ENCODE measurements at regions not wholly inside any gene's neighbourhood (a gene's known extent, or its start where the extent isn't known, plus 50 kb on each side); places are given as distances from the start of the nearest gene placed in this dataset.

DNA sequence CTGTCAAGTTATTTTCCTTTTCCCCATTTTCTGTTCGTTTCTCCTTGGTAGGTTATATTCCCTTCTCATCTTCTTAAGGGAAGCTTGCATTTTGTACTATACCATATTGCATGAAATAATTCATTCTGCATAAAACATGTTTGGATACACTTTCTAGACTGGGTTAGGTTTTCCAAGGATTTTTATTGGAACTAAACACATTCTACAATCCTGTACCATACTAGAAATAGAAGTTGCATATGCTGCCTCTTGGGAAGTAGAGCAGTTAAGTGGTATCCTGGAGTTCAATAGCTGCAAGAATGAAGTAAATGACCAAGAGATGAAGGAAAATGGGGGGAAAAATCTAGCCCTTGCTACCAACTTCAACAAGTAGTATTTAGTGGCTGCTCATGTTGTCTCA is 393.7 kb upstream of the SLIT2 start:
- peaks cover 4 to 12% of the 10 kb centered on the region in 2 donors for H3K9me3 Mint-ChIP-seq
- H3K4me3 Mint-ChIP-seq = no peak overlapping the region
- no peaks in the 10 kb centered on the region for H3K27me3 Mint-ChIP-seq (ENCODE audit: low read depth)
- ATAC-seq (replicated peaks in 1 of 2) (no peak), DNase-seq (no peak)
- no peak overlapping the region for H3K27ac Mint-ChIP-seq
- no peaks in the 10 kb centered on the region for H3K36me3 Mint-ChIP-seq (ENCODE audit: insufficient read depth in 2 of 2)
- no peaks in the 10 kb centered on the region for H3K4me1 Mint-ChIP-seq (ENCODE audit: low read depth)

DNA sequence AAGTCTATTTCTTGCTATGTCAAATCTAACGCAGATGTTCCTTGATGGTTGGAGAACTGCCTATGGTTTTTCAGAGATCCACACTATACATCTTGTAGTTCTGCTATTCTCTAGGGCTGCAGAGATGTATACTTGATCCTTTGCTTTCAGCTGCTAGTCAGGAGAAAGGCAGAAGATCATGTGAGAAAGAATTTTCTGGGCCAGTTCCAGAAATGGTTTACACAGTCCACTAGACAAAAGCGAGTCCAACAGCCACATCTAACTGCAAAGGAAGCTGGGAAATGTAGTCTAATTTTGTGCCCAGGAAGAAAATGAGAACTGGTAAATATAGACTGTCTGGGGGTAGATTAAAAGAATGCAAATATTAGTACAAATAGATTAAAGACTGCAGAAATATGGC is 394.3 kb upstream of the SLIT2 start:
- DNase-seq = no peak
- Mint-ChIP-seq H3K4me3 (no peak overlapping the region), H3K4me1 (ENCODE audit: low read depth) (no peaks in the 10 kb centered on the region), H3K9me3 (peaks cover 4 to 12% of the 10 kb centered on the region in 2 donors), H3K27me3 (ENCODE audit: low read depth) (no peaks in the 10 kb centered on the region), H3K27ac (no peak overlapping the region), H3K36me3 (ENCODE audit: insufficient read depth in 2 of 2) (no peaks in the 10 kb centered on the region)
- no peak for ATAC-seq (replicated peaks in 1 of 2)

- no peak overlapping the region for H3K4me3 Mint-ChIP-seq
- no peaks in the 10 kb centered on the region for H3K27me3 Mint-ChIP-seq (ENCODE audit: low read depth)
- no peaks in the 10 kb centered on the region for H3K36me3 Mint-ChIP-seq (ENCODE audit: insufficient read depth in 2 of 2)
- ATAC-seq (replicated peaks in 1 of 2) (no peak), DNase-seq (no peak)
- H3K27ac Mint-ChIP-seq = no peak overlapping the region
- H3K9me3 Mint-ChIP-seq = peaks cover 0 to 6% of the 10 kb centered on the region in 2 donors
- no peaks in the 10 kb centered on the region for H3K4me1 Mint-ChIP-seq (ENCODE audit: low read depth)
These were observed 400.8 kb upstream of the SLIT2 start for GRCh38 chr4:19850909-19851308.

GRCh38 chr4:19844446-19844845 is 407.3 kb upstream of the SLIT2 start:
- Mint-ChIP-seq H3K27me3 (ENCODE audit: low read depth) (no peaks in the 10 kb centered on the region), H3K4me1 (ENCODE audit: low read depth) (no peaks in the 10 kb centered on the region), H3K36me3 (ENCODE audit: insufficient read depth in 2 of 2) (no peaks in the 10 kb centered on the region), H3K4me3 (no peak overlapping the region), H3K9me3 (peaks cover 7 to 8% of the 10 kb centered on the region in 2 donors), H3K27ac (no peak overlapping the region)
- DNase-seq = no peak
- ATAC-seq (replicated peaks in 1 of 2) = no peak

DNA sequence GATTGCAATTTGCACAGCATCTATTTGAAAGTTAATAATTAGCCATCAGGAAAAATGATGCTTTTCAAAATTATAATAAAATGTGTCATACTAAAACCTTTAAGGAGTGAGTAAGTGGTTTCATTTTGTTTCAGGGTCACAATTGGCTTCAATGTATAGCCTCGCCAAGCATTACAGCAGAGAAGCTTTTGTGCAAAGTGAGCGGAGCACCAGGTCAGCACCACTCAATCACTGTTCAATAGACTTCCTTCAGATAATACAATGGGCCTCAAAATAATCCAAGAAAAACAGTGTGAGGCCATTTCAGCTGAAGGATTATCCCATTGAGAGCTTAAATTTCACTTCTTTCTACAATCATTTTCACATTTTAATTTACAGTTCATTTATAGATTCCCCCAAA is 409.2 kb upstream of the SLIT2 start:
- peaks cover 7 to 8% of the 10 kb centered on the region in 2 donors for H3K9me3 Mint-ChIP-seq
- H3K4me1 Mint-ChIP-seq (ENCODE audit: low read depth) = no peaks in the 10 kb centered on the region
- ATAC-seq (replicated peaks in 1 of 2) (no peak), DNase-seq (no peak)
- H3K27me3 Mint-ChIP-seq (ENCODE audit: low read depth) = no peaks in the 10 kb centered on the region
- no peak overlapping the region for H3K27ac Mint-ChIP-seq
- no peaks in the 10 kb centered on the region for H3K36me3 Mint-ChIP-seq (ENCODE audit: insufficient read depth in 2 of 2)
- no peak overlapping the region for H3K4me3 Mint-ChIP-seq

DNA sequence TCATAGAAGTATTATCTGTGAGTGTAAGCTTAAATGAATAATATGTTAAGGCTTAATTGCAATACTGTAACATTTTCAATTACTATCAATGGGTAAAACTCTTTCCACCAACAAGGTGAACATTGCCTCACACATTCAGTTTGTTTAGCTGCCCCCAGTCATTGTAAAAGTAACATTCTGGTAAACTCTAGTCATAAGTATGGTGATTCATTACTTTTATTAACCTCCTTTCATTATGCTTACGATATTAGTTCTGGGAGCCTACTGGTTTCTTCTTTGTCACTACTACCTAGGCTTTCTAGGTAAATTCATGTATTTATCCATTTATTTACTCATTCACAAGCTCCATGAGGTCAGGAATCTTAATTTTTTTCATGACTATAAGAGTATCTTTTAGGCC is 412.8 kb upstream of the SLIT2 start:
- ATAC-seq (replicated peaks in 1 of 2) = no peak
- no peaks in the 10 kb centered on the region for H3K27me3 Mint-ChIP-seq (ENCODE audit: low read depth)
- DNase-seq = no peak
- no peak overlapping the region for H3K4me3 Mint-ChIP-seq
- no peak overlapping the region for H3K27ac Mint-ChIP-seq
- H3K4me1 Mint-ChIP-seq (ENCODE audit: low read depth) = no peaks in the 10 kb centered on the region
- no peaks in the 10 kb centered on the region for H3K36me3 Mint-ChIP-seq (ENCODE audit: insufficient read depth in 2 of 2)
- H3K9me3 Mint-ChIP-seq = peaks cover 7 to 9% of the 10 kb centered on the region in 2 donors

DNA sequence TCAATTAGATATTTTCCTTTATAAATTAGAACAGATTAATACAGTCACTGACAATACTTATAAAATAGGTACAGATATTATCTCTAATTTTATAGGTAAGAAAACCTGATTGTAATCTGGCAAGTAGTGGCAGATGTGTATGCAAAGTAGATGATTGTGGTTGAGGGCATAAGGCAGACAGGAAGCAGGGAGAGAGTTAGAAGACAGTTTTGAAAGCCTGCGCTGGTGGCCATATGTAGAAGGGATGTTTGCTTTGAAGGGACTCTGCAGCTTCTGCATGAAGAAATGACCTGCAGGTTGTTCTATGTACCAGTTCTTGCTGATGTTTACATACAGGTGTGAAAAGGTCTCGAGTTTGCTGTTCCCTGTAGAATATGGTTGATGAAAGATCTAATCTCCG is 416.3 kb upstream of the SLIT2 start:
- ATAC-seq (replicated peaks in 1 of 2) = no peak
- H3K4me3 Mint-ChIP-seq = no peak overlapping the region

GRCh38 chr4:19832411-19832810 is 419.3 kb upstream of the SLIT2 start:
- no peaks in the 10 kb centered on the region for H3K4me1 Mint-ChIP-seq (ENCODE audit: low read depth)

More for the DNA sequence above, 416.3 kb upstream of the SLIT2 start:
- no peaks in the 10 kb centered on the region for H3K36me3 Mint-ChIP-seq (ENCODE audit: insufficient read depth in 2 of 2)
- H3K4me1 Mint-ChIP-seq (ENCODE audit: low read depth) = no peaks in the 10 kb centered on the region
- no peak overlapping the region for H3K27ac Mint-ChIP-seq
- H3K27me3 Mint-ChIP-seq (ENCODE audit: low read depth) = no peaks in the 10 kb centered on the region
- no peak for DNase-seq
- H3K9me3 Mint-ChIP-seq = peaks cover 4% of the 10 kb centered on the region in 2 donors

GRCh38 chr4:19831644-19832285 is 419.9 kb upstream of the SLIT2 start:
- Mint-ChIP-seq H3K4me3 (no peak overlapping the region), H3K36me3 (ENCODE audit: insufficient read depth in 2 of 2) (no peaks in the 10 kb centered on the region), H3K9me3 (peaks cover 0 to 8% of the 10 kb centered on the region in 2 donors), H3K27ac (no peak overlapping the region), H3K27me3 (ENCODE audit: low read depth) (no peaks in the 10 kb centered on the region), H3K4me1 (ENCODE audit: low read depth) (no peaks in the 10 kb centered on the region)
- DNase-seq = no peak
- no peak for ATAC-seq (replicated peaks in 1 of 2)

More at GRCh38 chr4:19832411-19832810, 419.3 kb upstream of the SLIT2 start:
- ATAC-seq (replicated peaks in 1 of 2) = no peak
- H3K4me3 Mint-ChIP-seq = no peak overlapping the region
- no peak overlapping the region for H3K27ac Mint-ChIP-seq
- no peaks in the 10 kb centered on the region for H3K27me3 Mint-ChIP-seq (ENCODE audit: low read depth)
- DNase-seq = no peak
- H3K36me3 Mint-ChIP-seq (ENCODE audit: insufficient read depth in 2 of 2) = no peaks in the 10 kb centered on the region
- H3K9me3 Mint-ChIP-seq = peaks cover 2 to 11% of the 10 kb centered on the region in 2 donors

- no peaks in the 10 kb centered on the region for H3K4me1 Mint-ChIP-seq (ENCODE audit: low read depth)
These were observed 422.6 kb upstream of the SLIT2 start for GRCh38 chr4:19829101-19829500.

DNA sequence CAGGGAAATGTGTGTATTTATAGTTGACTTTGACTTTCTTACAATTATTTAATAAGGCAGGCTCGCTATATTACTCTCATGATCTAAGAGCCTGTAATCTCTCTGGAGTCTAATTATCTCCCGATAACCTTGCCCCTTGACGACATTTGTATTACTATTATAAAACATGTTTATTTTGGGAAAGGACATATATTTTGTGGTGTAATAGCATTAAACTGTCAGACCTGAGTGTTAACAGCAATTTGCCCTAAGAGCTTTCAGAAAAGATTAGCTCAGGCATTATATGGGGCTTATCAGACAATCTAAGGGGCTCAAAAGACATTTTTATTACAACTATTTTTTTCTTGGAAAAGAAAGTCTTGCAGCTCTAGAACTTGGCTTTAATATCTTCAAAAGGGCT is 427.9 kb upstream of the SLIT2 start:
- Mint-ChIP-seq H3K4me1 (ENCODE audit: low read depth) (no peaks in the 10 kb centered on the region), H3K27me3 (ENCODE audit: low read depth) (no peaks in the 10 kb centered on the region), H3K27ac (no peak overlapping the region), H3K4me3 (no peak overlapping the region), H3K9me3 (peaks cover 2 to 9% of the 10 kb centered on the region in 2 donors), H3K36me3 (ENCODE audit: insufficient read depth in 2 of 2) (no peaks in the 10 kb centered on the region)
- ATAC-seq (replicated peaks in 1 of 2) (no peak), DNase-seq (no peak)

More at GRCh38 chr4:19829101-19829500, 422.6 kb upstream of the SLIT2 start:
- DNase-seq = no peak
- Mint-ChIP-seq H3K36me3 (ENCODE audit: insufficient read depth in 2 of 2) (no peaks in the 10 kb centered on the region), H3K9me3 (peaks cover 2 to 9% of the 10 kb centered on the region in 2 donors), H3K27ac (no peak overlapping the region), H3K4me3 (no peak overlapping the region), H3K27me3 (ENCODE audit: low read depth) (no peaks in the 10 kb centered on the region)
- ATAC-seq (replicated peaks in 1 of 2) = no peak

DNA sequence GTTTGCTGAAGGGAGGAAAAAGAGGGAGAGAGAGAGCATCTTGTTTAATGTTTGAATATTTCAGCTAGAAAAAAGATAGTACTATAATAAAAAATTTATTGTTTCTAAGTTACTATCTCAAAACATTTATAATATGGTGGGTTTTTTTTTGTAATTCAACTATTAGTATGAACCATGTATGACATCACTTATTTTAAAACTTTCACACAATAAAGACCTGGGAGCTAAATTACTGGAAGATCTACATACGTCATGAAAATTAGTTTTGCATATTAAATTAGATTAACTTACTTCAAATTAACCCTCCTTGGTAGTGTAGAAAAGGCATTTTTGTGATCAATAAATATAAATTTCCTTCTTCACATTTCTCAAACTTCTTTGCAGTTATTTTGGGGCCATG is 432.0 kb upstream of the SLIT2 start:
- ATAC-seq (replicated peaks in 1 of 2) (no peak), DNase-seq (no peak)
- Mint-ChIP-seq H3K27me3 (ENCODE audit: low read depth) (no peaks in the 10 kb centered on the region), H3K27ac (no peak overlapping the region), H3K4me1 (ENCODE audit: low read depth) (no peaks in the 10 kb centered on the region), H3K36me3 (ENCODE audit: insufficient read depth in 2 of 2) (no peaks in the 10 kb centered on the region), H3K4me3 (no peak overlapping the region), H3K9me3 (peaks cover 2 to 4% of the 10 kb centered on the region in 2 donors)

- no peak for DNase-seq
- Mint-ChIP-seq H3K4me3 (no peak overlapping the region), H3K36me3 (ENCODE audit: insufficient read depth in 2 of 2) (no peaks in the 10 kb centered on the region), H3K9me3 (peaks cover 3 to 4% of the 10 kb centered on the region in 2 donors), H3K27me3 (ENCODE audit: low read depth) (no peaks in the 10 kb centered on the region), H3K27ac (no peak overlapping the region), H3K4me1 (ENCODE audit: low read depth) (no peaks in the 10 kb centered on the region)
- ATAC-seq (replicated peaks in 1 of 2) = no peak
These were observed 441.7 kb upstream of the SLIT2 start for GRCh38 chr4:19809989-19810388.

- Mint-ChIP-seq H3K4me1 (ENCODE audit: low read depth) (no peaks in the 10 kb centered on the region), H3K36me3 (ENCODE audit: insufficient read depth in 2 of 2) (no peaks in the 10 kb centered on the region), H3K27ac (no peak overlapping the region), H3K9me3 (peaks cover 3 to 9% of the 10 kb centered on the region in 2 donors), H3K27me3 (ENCODE audit: low read depth) (no peaks in the 10 kb centered on the region), H3K4me3 (no peak overlapping the region)
- ATAC-seq (replicated peaks in 1 of 2) (no peak), DNase-seq (no peak)
These were observed 444.2 kb upstream of the SLIT2 start for GRCh38 chr4:19807505-19807904.

Data from activated T-cell treated with anti-CD3 and anti-CD28 coated beads, Interleukin-2, amount 50 U/mL, for 72 hours (primary cell).